PC-9 (cell line): ENCODE measurements at regions not wholly inside any gene's neighbourhood (a gene's known extent, or its start where the extent isn't known, plus 50 kb on each side); places are given as distances from the start of the nearest gene placed in this dataset.

Experiments
- EZH2 ChIP-seq: fragments of 200-600 bp; sonication (generic); IDR thresholded peaks from 2 replicates; pipeline ENCODE4 v1.8.0; 2017; ENCODE audit warnings: antibody characterized with exemption, low read depth
- TF ChIP-seq, protein P1 (sequence below): fragments of 200-600 bp; sonication (generic); conservative IDR thresholded peaks from 2 replicates; pipeline ENCODE4 v1.6.1; 2017; ENCODE audit warnings: mixed run types, antibody characterized with exemption, mild to moderate bottlenecking, moderate library complexity

DNA sequence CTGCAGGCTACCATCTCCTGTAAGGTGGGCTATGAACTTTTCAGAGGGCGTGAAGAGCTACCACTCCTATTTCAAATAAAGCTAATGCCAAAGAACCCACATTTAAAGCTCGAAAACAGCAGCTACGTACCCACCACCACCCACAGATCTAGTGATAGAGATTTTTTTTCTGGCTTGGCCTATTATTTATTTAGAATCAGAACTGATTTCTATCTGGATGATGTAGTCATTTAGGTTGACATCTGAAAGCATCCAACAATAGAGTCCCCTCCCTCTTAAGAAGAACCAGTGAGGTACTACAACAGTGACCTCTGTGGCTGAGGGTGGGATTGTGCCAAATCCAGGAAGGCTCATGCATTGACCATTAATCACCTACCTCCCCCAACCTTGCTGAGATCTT, 113.8 kb upstream of the ADO start:
- TF ChIP-seq, protein P1, sequence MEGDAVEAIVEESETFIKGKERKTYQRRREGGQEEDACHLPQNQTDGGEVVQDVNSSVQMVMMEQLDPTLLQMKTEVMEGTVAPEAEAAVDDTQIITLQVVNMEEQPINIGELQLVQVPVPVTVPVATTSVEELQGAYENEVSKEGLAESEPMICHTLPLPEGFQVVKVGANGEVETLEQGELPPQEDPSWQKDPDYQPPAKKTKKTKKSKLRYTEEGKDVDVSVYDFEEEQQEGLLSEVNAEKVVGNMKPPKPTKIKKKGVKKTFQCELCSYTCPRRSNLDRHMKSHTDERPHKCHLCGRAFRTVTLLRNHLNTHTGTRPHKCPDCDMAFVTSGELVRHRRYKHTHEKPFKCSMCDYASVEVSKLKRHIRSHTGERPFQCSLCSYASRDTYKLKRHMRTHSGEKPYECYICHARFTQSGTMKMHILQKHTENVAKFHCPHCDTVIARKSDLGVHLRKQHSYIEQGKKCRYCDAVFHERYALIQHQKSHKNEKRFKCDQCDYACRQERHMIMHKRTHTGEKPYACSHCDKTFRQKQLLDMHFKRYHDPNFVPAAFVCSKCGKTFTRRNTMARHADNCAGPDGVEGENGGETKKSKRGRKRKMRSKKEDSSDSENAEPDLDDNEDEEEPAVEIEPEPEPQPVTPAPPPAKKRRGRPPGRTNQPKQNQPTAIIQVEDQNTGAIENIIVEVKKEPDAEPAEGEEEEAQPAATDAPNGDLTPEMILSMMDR, result no peak
- no peak for TF ChIP-seq EZH2
